GM21423 (cell line): ENCODE measurements at regions not wholly inside any gene's neighbourhood (a gene's known extent, or its start where the extent isn't known, plus 50 kb on each side); places are given as distances from the start of the nearest gene placed in this dataset.
"Not testable (repeated sequence)": the region's sequence is repeated elsewhere in the genome, so short reads cannot be mapped to it uniquely, and the experiment has no call there.

Source experiments
- ATAC-seq: cut with Tn5 transposase; IDR thresholded peaks from one replicate; pipeline ENCODE4 v1.9.1; 2021; ENCODE audit warnings: mild to moderate bottlenecking, moderate library complexity; ENCODE audit not compliant: unreplicated experiment

DNA sequence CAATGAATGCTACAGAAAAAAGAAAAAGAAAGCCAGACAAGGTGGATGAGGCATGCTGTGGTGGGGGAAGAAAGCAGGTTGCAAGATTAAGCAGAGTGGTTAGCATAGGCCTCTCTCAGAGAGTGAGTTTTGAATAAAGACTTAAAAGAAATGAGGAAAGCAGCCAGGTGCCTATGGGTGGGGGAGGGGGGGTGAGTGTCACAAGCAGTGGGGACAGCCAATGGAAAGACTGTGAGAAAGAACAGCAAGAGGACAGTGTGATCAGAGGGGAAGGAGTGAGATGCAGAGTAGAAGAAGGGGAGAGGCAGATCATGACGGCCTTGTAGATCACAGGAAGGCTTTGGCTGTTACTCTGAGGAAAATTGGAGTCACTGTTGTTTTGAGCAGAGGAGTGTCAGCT is 162.5 kb downstream of the SOX3 start:
- no peak for ATAC-seq

DNA sequence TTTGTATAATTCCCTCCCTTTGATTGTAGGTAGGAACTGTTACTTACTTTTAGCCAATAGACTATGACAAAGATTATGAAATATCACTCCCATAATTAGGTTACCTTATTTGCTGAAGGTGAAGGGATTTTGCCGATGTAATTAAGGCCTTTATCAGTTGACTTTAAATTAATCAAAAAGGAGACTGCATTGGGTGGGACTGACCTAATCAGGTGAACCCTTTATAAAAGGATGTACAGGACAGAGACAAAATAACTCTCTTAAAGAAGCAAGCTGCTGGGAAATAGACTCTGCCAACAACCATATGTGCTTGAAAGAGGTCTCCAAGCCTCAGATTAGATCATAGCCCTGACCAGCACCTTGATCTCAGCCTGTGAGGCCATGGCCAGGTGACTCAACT is 167.6 kb downstream of the SOX3 start:
- ATAC-seq, result no peak

DNA sequence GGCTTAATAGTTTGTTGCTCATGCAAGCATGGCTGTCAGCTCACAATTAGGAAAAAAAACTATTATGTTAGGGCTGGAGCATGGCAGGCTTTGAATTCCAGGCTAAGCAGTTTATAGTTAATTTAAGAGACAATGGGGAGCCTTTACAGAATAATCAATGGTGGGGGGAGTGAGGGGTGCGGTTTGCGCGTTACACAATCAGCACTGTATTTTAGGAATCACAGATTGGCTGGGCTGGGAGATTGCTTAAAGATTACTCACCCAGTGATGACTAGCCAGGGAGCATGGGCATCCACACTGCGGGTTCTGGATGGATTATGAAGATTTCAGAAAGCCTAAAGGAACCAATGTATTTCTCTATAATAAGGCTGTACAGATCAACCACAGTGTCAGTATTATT is 186.6 kb downstream of the SOX3 start:
- no peak for ATAC-seq

DNA sequence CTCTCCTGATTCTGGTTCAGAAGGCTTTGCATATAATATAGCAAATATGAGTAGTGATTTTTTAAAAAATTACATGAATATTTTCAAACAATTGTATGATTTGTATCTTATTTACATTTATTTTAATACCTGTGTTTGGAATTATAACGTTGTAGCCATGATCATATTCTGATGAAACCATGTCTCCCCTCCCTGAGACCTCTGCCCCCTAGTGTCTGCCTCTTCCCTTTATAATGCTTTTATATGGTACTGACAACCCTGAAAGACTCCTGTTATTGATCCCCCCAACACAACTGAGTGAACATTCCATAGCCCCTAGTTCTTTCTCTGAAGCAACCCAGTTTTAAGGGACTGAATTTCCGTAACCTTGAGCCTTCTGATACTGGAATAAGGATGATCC is 187.4 kb downstream of the SOX3 start:
- no peak for ATAC-seq

DNA sequence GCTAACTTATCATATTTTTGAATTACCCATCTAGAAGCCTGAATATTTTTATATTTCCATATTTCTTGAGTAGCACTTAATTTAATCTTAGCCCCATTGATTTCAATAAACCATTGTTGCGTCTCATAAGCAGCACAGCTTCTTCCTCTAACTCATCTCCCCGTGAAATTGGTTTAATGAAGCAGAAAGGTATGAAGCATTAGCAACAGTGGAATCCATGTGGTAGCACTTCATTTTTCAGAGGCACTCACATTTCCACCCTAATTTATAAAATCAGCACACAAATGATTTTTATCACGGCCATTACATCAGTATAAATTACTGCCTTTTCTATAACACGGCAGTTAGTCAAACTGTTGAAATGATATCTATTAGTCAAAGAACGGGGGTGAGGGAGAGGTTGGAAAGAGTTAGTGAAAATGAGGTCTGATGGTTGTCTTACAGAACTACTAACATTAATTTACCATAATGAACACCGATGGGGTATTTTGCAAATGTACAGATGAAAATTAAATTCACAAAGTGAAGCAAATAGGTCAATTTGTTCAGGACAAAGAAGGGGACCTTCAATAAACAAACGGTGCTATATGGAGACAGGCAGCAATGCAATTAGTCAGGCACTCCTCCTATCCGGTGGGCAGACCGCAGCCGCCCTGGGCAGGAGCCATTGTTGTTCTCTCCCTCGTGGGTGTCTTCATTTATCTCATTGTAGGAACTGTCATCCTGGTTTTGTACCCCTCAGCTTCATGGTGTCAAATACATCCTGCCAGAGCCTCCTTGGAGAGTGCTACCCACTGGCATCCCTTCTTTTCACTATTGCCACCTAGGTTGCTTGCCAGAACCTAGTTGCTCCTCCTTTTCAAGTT is 205.7 kb downstream of the SOX3 start:
- ATAC-seq, result no peak

DNA sequence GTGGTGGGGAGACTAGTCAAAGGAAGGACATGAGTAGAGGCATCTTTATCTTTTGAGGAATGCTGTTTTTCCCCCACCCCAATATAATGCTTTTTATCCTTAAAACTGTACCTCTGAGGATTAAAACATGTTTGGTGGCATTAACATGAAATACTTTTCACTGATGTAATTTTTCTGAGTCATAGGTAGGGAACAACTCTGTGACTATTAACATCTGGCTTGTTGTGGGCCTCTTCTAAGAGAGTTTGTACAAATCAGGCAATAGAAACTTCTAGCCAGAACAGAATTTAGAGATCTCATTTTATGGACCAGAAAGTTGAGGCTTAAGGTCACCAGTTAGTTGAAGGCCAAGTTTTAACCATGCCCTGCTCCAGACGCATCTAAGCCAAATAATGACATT is 207.6 kb downstream of the SOX3 start:
- no peak for ATAC-seq

DNA sequence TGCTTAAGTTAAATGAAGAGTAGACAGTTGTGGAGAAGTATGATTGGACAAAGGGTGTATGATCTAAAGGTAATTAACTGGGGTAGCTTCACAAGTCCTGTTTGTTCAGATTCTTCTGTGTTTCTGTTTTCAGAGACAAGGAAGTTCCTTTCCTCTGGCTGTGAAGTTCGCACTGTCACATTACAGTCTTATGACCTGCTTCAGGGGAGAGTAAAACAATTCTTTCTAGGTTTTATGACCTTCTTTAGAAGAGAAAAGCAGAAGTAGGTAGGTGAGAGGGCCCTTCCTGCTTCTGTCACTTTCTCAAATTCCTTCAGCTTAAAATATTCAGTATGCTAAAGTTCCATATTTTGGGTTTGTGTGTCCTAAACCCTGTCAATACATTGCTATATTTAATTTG is 211.9 kb downstream of the SOX3 start:
- ATAC-seq, result no peak

DNA sequence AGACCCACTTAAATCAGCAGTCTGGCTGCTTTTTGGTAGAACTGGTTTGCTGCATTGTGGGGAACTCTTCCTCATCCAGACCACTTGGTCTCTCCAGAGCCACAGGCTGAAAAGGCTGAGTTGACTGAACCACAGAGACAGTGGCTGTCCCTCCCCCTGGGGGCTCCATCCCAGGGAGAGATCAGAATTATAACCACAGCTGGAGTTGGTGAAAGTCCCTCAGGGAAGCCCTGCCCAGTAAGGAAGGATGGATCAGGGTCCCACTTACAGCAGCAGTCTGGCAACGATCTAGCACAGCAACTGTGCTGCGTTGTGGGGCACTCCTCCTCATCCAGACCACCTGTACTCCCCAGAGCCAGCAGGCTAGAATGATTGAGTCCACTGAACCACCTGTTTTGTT is 212.7 kb downstream of the SOX3 start:
- no peak for ATAC-seq

DNA sequence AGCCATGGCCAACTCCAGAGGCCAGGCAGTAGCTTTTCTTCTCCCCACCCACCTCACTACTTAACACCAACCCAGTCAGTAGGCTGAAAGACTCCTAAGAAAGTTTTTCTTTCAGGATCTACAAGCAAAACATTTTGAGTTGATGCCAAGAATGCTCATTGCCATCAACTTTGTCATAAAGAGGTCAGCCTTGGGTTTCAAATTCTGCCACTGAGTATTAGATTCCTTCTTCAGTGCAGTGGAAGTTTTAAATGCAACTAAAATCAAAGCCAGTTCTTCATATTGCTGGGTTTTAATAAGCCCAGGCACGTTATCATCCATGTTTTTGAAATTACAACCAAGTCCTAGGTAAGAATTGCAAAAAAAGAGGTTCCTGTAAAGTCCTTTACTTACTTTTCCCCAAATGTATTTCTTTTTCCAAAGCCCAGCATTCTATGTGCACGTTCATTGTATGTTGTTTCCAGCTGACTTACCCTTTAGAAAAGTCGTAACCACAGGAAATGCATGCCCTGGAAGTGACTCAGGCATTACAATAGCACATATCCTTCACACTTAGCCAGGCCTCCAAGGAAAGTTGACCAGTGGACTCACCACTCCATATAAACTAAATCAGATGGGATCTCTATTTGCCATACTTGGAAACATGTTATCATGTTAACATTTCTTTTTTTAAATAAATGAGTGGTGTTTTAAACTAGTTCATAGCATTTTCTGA is 229.9 kb downstream of the SOX3 start:
- no peak for ATAC-seq

DNA sequence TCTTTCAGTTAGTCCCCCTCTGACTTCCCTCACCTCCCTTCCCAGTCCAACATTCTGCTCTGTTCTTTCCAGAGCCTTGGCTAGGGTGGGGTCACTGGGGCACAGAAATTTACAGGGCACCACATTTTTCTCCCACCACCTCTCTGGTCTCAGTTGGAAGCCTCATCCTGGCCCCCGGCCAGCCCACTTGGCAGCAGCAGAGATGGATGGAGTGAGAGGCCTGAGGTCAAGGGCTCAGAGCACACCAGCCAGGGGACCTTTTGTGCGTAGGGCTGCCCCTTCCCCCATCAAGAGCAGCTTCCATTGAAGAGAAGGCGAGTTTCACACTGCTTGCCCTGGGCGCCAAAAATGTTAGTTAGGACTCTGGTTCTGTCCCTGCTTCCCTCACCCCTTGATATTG is 230.9 kb downstream of the SOX3 start:
- ATAC-seq, result no peak

DNA sequence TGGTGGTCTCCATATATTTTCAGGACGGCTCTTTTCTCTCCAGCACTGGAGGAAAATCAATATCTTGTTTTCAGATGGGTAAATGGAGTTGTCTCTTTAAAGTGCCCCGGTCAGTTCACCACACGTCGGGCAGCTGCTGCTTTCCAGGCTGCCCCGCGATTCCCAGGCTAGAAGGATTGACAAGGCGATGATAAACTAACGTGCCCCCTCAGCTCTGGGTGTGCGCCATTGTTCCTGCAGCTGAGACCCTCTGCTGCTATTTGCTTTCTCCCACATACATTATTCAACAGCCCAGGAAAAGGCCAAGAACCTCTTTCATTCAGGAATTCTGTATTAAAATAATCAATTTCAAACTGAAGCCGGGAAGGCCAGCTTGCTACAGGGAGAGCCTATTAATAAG is 254.5 kb downstream of the SOX3 start:
- no peak for ATAC-seq

DNA sequence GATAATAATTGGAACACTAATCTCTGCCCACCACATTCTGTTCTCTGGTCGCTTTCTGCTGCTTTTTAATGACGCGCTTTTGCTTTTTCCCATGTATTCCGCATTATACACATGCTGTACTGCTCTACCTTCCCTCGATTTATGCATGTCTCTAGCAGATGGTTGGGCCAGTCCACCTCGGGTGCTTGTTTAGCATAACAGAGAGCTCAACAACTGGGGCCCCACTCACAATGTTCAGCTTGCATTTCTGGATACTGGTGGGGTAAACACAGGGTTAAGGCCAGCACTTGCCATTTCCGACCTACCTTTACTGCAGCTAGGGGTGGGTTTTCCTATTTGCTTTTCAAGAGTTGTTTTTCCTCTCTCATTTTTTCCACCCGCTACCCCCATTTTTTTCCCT is 255.8 kb downstream of the SOX3 start:
- no peak for ATAC-seq

DNA sequence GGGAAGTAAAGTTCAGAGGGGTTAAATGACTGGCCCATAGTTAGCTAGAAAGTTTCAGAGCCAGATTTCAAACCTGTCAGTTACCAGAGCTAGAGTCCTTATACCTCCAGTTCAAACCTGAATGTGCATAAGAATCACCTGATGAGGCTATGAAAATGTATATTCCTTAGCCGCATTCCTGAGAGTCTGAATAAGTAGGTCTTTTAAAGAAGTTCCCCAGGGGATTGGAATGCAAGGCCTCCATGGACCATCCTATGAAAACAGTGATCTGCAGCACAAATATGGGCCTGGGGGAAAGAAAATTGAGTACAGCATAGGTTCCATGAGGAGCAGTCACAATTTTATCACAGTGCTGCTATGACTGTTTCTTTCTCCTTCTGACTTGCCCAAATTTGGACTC is 263.9 kb upstream of the CXorf66 start:
- ATAC-seq, result no peak

DNA sequence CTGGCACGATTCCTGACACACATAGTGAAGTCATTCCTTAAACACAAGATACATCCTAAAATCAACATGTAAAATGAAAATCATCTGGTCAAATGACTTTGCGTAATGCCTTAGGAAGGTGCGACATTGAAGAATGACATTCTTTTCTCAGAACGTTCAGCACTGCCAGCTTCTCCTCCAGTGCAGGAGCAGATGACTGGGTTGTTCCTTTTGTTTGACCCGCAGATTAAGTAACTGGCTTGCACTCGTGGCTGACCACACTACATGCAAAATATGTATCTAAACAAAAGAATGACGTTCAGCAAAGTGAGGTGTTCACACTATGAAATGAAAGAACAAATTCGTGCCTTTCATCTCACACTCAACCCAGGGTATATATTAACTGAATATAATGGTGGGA is 260.7 kb upstream of the CXorf66 start:
- not testable (repeated sequence) for ATAC-seq

DNA sequence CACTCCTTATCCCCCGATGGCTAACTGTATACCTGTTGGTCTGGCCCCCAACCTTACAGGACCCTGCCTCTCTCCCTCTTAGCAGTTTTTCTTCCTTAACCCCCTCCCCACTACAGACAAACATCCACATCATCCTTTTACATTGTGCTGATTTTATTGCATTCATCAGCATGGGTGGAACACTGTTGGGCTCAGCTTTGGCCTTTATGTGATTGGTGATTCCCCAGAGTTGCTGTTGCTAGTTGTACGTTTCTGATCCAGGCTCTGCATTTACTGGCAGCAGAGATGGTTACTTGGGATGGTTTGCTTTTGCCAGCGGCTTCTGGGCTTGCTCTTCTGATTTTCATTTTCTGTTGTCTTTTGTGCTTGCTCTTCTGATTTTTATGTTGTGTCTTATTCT is 250.6 kb upstream of the CXorf66 start:
- not testable (repeated sequence) for ATAC-seq

DNA sequence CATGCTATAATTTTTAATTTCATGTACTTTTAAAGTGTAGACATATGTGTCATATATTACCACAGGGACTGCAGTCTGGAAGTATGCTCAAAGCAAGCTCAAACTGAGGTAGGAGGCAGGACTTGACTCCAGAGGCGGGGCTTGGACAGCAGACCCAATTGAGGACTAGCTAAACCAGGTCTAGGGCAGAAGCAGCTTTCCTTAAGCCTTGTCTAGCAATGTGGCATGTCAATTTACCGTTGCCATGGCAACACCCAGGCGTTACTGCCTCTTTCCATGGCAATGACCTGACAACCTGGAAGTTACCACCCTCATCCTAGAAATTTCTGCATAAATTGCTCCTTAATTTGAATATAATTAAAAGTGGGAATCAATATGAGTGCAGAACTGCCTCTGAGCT is 249.2 kb upstream of the CXorf66 start:
- ATAC-seq, result not testable (repeated sequence)

DNA sequence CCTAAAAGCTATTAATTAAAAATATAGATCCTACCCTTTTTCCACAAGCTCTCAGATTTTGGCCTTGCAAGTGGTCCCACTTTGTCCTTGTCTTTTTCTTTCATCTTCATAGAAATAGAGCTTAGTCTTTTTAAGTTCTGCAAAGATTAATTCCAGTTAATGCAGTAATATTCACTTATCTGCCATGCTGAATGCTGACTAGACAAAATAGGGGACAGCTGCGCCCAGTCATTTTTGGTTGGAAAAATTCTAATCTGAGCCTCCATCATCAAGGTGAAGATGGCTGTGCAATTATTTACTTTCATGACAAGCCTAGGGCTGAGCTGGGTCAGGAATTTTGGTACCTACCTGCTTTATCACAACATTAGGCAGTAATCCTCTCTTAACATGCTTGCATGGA is 241.3 kb upstream of the CXorf66 start:
- no peak for ATAC-seq

DNA sequence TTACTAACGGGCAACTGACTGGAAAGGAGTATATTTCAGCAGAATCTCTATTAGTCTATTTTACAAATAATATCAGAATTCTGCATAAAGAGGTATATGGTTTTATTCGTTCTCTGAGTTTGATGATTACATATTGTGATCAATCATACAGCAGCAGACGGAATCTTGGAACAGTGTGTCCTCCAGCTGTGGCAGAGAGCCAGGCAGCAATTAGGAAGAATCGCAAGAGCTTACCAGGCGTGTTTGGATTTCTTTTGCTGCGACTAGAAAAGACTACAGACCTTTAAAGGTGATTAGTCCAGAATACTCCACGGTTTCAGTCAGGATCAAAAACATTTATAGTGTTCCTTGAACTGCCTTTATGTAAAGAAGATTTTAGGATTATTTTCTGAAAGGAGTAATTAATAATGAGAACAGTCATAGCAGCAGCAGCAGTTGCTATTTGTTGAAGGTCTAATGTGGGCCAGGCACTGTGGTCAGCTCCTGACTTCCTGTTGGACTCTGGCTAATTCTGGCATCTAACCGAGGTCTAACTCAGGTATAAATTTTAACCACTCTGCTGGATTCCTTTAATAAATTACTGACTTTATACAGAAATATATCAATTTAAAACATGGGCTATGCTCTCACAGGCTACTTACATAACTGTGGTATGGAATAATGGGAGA is 225.3 kb upstream of the CXorf66 start:
- ATAC-seq, result no peak

DNA sequence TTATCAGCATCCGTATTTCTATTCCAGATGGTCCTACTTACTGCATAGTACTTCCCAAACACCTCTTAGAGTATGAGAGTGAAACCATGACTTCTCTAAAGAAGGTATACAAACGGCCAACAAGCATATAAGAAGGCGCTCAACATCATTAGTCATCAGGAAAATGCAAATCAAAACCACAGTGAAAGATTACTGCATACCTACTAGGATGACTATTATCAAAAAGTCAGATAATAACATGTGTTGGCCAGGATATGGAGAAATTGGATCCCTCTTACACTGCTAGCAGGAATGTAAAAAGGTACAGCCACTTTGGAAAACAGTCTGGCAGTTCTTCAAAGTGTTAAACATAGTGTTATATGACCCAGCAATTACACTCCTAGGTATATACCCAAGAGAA is 215.3 kb upstream of the CXorf66 start:
- ATAC-seq, result no peak

DNA sequence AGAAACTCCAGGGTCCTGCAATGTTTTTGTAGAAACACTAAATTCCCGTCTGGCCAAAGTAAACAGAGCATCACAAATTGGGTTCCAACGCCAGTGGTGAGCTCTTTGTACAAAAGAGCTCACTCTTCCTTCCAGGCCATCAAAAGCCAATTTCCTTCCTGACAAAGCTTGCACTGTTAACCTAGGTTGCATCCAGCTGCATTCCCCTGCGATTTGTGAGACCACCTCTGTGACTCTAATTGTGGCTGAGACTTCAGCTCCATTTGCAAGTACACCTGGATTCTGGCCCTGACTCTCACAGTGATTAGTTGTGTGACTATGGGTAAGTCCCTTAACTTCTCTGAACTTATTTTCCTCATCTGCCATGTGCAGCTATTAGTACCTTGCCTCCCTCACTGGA is 212.5 kb upstream of the CXorf66 start:
- no peak for ATAC-seq

DNA sequence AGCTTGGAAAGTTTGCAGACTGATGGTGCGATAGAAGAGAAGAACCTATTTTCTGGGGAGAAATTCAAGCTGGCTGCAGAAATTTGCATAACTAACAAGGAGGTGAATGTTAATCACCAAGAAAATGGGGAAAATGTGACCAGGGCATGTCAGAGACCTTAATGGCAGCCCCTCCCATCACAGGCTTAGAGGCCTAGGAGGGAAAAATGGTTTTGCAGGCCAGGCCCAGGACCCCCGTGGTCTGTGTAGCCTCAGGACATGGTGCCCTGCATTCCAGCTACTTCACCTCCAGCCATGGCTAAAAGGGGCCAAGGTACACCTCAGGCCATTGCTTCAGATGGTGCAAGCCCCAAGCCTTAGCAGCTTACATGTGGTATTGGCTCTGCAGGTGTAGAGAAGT is 207.1 kb upstream of the CXorf66 start:
- no peak for ATAC-seq

DNA sequence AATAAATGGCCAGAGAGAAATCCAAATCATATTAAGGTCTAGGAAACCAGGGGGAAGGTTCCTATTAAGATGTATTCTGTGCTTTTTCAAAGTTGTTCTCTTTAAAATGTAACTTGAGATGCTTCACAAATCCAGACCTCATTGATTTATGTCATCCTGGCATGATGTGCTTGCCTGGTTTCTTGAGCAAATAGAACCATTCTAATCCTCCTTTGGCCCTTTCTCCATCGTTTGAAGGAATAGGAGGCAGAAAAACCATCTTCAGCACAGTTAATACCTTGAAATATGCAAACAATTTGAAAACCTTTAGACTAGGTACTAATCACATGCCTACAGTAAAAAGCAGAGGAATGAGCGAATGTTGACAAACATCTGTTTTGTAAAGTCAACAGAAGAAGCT is 202.2 kb upstream of the CXorf66 start:
- ATAC-seq, result no peak
